ENCODE measurements at regions not wholly inside any gene's neighbourhood (a gene's known extent, or its start where the extent isn't known, plus 50 kb on each side); places are given as distances from the start of the nearest gene placed in this dataset.

GRCh38 chr11:28797536-28797935, 689.3 kb downstream of the METTL15 start:
- TF ChIP-seq CTCF (IDR thresholded peaks at IDR 0.05; ENCODE audit: insufficient read depth, low read length, poor library complexity, severe bottlenecking), result no peak
- no peak for TF ChIP-seq EZH2phosphoT487 (conservative IDR thresholded peaks at IDR 0.05; ENCODE audit: low read length)

All from SU-DHL-6 (cell line).